Trophoblast cell (in vitro differentiated cells and primary cell): ENCODE measurements at regions not wholly inside any gene's neighbourhood (a gene's known extent, or its start where the extent isn't known, plus 50 kb on each side); places are given as distances from the start of the nearest gene placed in this dataset.
"Not testable (repeated sequence)": the region's sequence is repeated elsewhere in the genome, so short reads cannot be mapped to it uniquely, and the experiment has no call there.

Experiments
- DNase-seq, 2 donors: peaks; one replicate each; pipeline ENCODE4 v3.0.0-alpha.2; 2016
- H2AFZ ChIP-seq: 2 replicates; pipeline ENCODE4 v1.6.1; 2013; ENCODE audit warnings: low read length, moderate library complexity, mild to moderate bottlenecking; ENCODE audit not compliant: insufficient read depth, poor library complexity
- H2AK5ac ChIP-seq: 2 replicates; pipeline ENCODE4 v1.6.1; 2013; ENCODE audit warnings: mild to moderate bottlenecking, low read length
- H2BK120ac ChIP-seq: 2 replicates; pipeline ENCODE4 v1.6.1; 2013; ENCODE audit warnings: low read length, mild to moderate bottlenecking, moderate library complexity; ENCODE audit not compliant: insufficient read depth, poor library complexity
- H2BK12ac ChIP-seq: 2 replicates; pipeline ENCODE4 v1.6.1; 2013; ENCODE audit warnings: mild to moderate bottlenecking, low read length, moderate library complexity
- H2BK5ac ChIP-seq: 2 replicates; pipeline ENCODE4 v1.6.1; 2013; ENCODE audit warnings: low read length, low read depth, moderate library complexity, mild to moderate bottlenecking; ENCODE audit not compliant: poor library complexity
- H3K14ac ChIP-seq: 2 replicates; pipeline ENCODE4 v1.6.1; 2013; ENCODE audit warnings: mild to moderate bottlenecking, low read length
- H3K18ac ChIP-seq: 2 replicates; pipeline ENCODE4 v1.6.1; 2013; ENCODE audit warnings: mild to moderate bottlenecking, low read length
- H3K23ac ChIP-seq: 2 replicates; pipeline ENCODE4 v1.6.1; 2013; ENCODE audit warnings: low read length
- H3K27ac ChIP-seq: 2 replicates; pipeline ENCODE4 v1.5.1; 2013; ENCODE audit warnings: low read depth, mild to moderate bottlenecking, inconsistent platforms, low read length, moderate library complexity
- H3K27me3 ChIP-seq: 2 replicates; pipeline ENCODE4 v1.6.1; 2013; ENCODE audit warnings: inconsistent platforms, mild to moderate bottlenecking, low read length, moderate library complexity; ENCODE audit not compliant: insufficient read depth
- H3K36me3 ChIP-seq, 2 experiments: 1 replicate in 1 of 2; 2 replicates in 1 of 2; pipeline ENCODE4 v1.6.1; 2013; ENCODE audit warnings: low read length in 2 of 2, mild to moderate bottlenecking in 2 of 2, moderate library complexity in 1 of 2; ENCODE audit not compliant: insufficient read depth in 2 of 2, control insufficient read depth in 1 of 2
- H3K4ac ChIP-seq: 2 replicates; pipeline ENCODE4 v1.6.1; 2013; ENCODE audit warnings: low read depth, mild to moderate bottlenecking, low read length, moderate library complexity
- H3K4me1 ChIP-seq, 2 experiments: 1 replicate in 1 of 2; 2 replicates in 1 of 2; pipeline ENCODE4 v1.6.1; 2013; ENCODE audit warnings: low read length in 2 of 2, mild to moderate bottlenecking in 2 of 2, moderate library complexity in 1 of 2; ENCODE audit not compliant: insufficient read depth in 2 of 2, control insufficient read depth in 1 of 2
- H3K4me2 ChIP-seq: 2 replicates; pipeline ENCODE4 v1.6.1; 2013; ENCODE audit warnings: inconsistent platforms, mild to moderate bottlenecking, low read length, moderate library complexity
- H3K4me3 ChIP-seq: 2 replicates; pipeline ENCODE4 v1.5.1; 2013; ENCODE audit warnings: mild to moderate bottlenecking, low read depth, low read length, inconsistent platforms
- H3K79me1 ChIP-seq: one replicate; pipeline ENCODE4 v1.6.1; 2013; ENCODE audit warnings: low read length
- H3K79me2 ChIP-seq: 2 replicates; pipeline ENCODE4 v1.6.1; 2013; ENCODE audit warnings: low read length, mild to moderate bottlenecking; ENCODE audit not compliant: control insufficient read depth, insufficient read depth, poor library complexity
- H3K9ac ChIP-seq: 2 replicates; pipeline ENCODE4 v1.6.1; 2013; ENCODE audit warnings: mild to moderate bottlenecking, low read length
- H3K9me3 ChIP-seq: 2 replicates; pipeline ENCODE4 v1.6.1; 2013; ENCODE audit warnings: low read depth, mild to moderate bottlenecking, control low read depth, inconsistent platforms, low read length; ENCODE audit not compliant: insufficient read depth
- H4K12ac ChIP-seq: 2 replicates; pipeline ENCODE4 v1.6.1; 2013; ENCODE audit warnings: low read depth, mild to moderate bottlenecking, low read length, moderate library complexity
- H4K8ac ChIP-seq: 2 replicates; pipeline ENCODE4 v1.6.1; 2013; ENCODE audit warnings: low read depth, mild to moderate bottlenecking, low read length, moderate library complexity
- H4K91ac ChIP-seq: one replicate; pipeline ENCODE4 v1.6.1; 2013; ENCODE audit warnings: low read depth, mild to moderate bottlenecking, low read length, moderate library complexity
- WGBS: extraction: QIAGEN DNeasy Blood & Tissue Kit; methylation state at CpG from one replicate; pipeline ENCODE4 v1.1.7; 2013; ENCODE audit warnings: missing lambda C conversion rate; ENCODE audit not compliant: insufficient read length, insufficient coverage; ENCODE audit errors: extremely low coverage; 5-methylcytosine and 5-hydroxymethylcytosine counted together

DNA sequence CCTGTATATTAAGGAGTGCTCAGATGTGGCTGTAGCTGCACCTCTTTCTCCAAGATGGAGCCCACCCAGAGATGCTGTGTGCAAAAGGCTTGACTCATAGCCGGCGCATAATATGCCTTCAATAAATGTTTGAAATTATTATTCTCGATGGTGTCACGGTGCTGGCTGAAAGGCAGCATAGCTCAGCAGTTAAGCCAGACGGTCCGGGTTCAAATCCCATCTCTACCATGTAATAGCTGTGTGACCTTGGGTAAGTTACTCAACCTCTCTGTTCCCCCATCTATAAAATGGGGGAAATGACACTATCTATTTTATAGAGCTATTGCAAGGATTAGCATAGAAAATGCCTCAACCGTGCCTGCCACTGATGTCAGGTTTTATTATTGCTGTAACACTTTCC is 164.2 kb downstream of the GOSR1 start:
- not testable (repeated sequence) for H3K23ac ChIP-seq, H3K79me1 ChIP-seq, H3K79me2 ChIP-seq, H3K4me1 ChIP-seq, H3K9ac ChIP-seq, H3K4me2 ChIP-seq, H4K8ac ChIP-seq, DNase-seq, H2BK5ac ChIP-seq, H3K14ac ChIP-seq, H3K27ac ChIP-seq, H4K12ac ChIP-seq, H2AK5ac ChIP-seq, H3K4me3 ChIP-seq, H2BK120ac ChIP-seq, H3K27me3 ChIP-seq, H3K4ac ChIP-seq, H2BK12ac ChIP-seq, H3K36me3 ChIP-seq, H3K9me3 ChIP-seq, H2AFZ ChIP-seq, H3K18ac ChIP-seq, H4K91ac ChIP-seq
- WGBS = no CpG with 5 or more reads among the region's 7 CpGs

DNA sequence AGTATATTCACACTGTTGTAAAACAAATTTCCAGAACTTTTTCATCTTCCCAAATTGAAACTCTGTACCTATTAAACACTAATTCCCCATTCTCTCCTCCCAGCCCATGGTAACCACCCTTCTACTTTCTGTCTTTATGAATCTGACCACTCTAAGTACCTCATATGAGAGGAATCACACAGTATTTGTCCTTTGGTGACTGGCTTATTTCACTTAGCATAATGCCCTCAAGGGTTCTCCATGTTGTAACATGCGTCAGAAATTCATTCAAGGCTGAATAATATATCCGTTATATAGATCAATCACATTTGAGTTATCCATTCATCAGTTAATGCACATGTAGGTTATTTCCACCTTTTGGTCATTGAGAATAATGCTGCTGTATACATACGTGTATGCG is 162.2 kb downstream of the GOSR1 start:
- H2BK120ac ChIP-seq, H4K91ac ChIP-seq, H3K18ac ChIP-seq, H2AK5ac ChIP-seq, H3K4ac ChIP-seq, H3K4me2 ChIP-seq, H4K12ac ChIP-seq, H3K4me1 ChIP-seq, H3K79me1 ChIP-seq, H2BK12ac ChIP-seq, H3K9ac ChIP-seq, H3K4me3 ChIP-seq, H2AFZ ChIP-seq, H3K27ac ChIP-seq, H3K36me3 ChIP-seq, H3K14ac ChIP-seq, H4K8ac ChIP-seq, H3K79me2 ChIP-seq, H3K27me3 ChIP-seq, H2BK5ac ChIP-seq, H3K23ac ChIP-seq, DNase-seq, H3K9me3 ChIP-seq: not testable (repeated sequence)
- WGBS = no CpG with 5 or more reads among the region's 4 CpGs

DNA sequence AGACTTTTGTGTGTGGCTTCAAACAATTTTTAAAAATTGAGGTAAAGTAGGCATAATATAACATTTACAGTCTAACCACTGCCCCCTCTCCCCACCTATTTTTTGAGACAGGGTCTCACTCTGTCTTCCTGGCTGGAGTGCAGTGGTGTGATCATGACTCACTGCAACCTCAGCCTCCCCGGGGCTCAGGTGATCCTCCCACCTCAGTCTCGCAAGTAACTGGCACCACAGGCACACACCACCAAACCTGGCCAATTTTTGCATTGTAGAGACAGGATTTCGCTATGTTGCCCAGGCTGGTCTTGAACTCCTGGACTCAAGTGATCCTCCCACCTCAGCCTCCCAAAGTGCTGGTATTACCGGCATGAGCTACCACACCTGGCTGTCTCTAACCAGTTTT is 161.8 kb downstream of the GOSR1 start:
- H3K79me2 ChIP-seq, H3K14ac ChIP-seq, DNase-seq, H3K9me3 ChIP-seq, H2BK120ac ChIP-seq, H3K27ac ChIP-seq, H3K27me3 ChIP-seq, H3K4ac ChIP-seq, H4K8ac ChIP-seq, H4K91ac ChIP-seq, H2AK5ac ChIP-seq, H3K9ac ChIP-seq, H3K23ac ChIP-seq, H3K4me2 ChIP-seq, H2BK12ac ChIP-seq, H3K4me1 ChIP-seq, H4K12ac ChIP-seq, H3K4me3 ChIP-seq, H2BK5ac ChIP-seq, H3K18ac ChIP-seq, H3K36me3 ChIP-seq, H2AFZ ChIP-seq, H3K79me1 ChIP-seq: not testable (repeated sequence)
- no CpG with 5 or more reads among the region's 4 CpGs for WGBS

GRCh38 chr17:30631651-30632050 is 154.4 kb downstream of the GOSR1 start:
- H3K18ac ChIP-seq, H3K4me1 ChIP-seq, H4K91ac ChIP-seq, H3K23ac ChIP-seq, H2AK5ac ChIP-seq, H3K4me2 ChIP-seq, DNase-seq, H3K79me1 ChIP-seq, H2BK5ac ChIP-seq, H3K14ac ChIP-seq, H3K4ac ChIP-seq, H3K9ac ChIP-seq, H3K36me3 ChIP-seq, H3K9me3 ChIP-seq, H4K8ac ChIP-seq, H4K12ac ChIP-seq, H3K27me3 ChIP-seq, H3K4me3 ChIP-seq, H3K27ac ChIP-seq, H2BK12ac ChIP-seq, H2AFZ ChIP-seq, H3K79me2 ChIP-seq, H2BK120ac ChIP-seq: not testable (repeated sequence)
- WGBS = no CpG with 5 or more reads among the region's 6 CpGs
